WTC11 (cell line): ENCODE measurements at regions not wholly inside any gene's neighbourhood (a gene's known extent, or its start where the extent isn't known, plus 50 kb on each side); places are given as distances from the start of the nearest gene placed in this dataset.

ENCODE experiments used
- ATAC-seq: fragments of 200-7000 bp; cut with Tn5 transposase; 2 replicates; pipeline ENCODE4 v1.10.0; 2021; ENCODE audit warnings: mild to moderate bottlenecking, moderate library complexity
- CTCF ChIA-PET: fragments of 300-600 bp; sonication (Branson Sonifier 250); formaldehyde crosslinking; loops from one replicate; lab custom pipeline; 2021; ENCODE audit warnings: antibody characterized with exemption; lab: Charles Lee
- POLR2A ChIA-PET: fragments of 350-600 bp; sonication (Branson Sonifier 250); formaldehyde crosslinking; loops from one replicate; lab custom pipeline; 2021; ENCODE audit warnings: antibody characterized with exemption; lab: Charles Lee
- DNase-seq: peaks from one replicate; pipeline ENCODE4 v3.0.0; 2021; ENCODE audit warnings: low spot score
- H3K27ac Mint-ChIP-seq: 2 replicates; pipeline ENCODE4 v1.8.0; 2021; ENCODE audit warnings: mixed read lengths
- H3K27me3 Mint-ChIP-seq: 2 replicates; pipeline ENCODE4 v1.8.0; 2021; ENCODE audit warnings: low read depth, mild to moderate bottlenecking, moderate library complexity, mixed read lengths
- H3K36me3 Mint-ChIP-seq: 2 replicates; pipeline ENCODE4 v1.8.0; 2021; ENCODE audit warnings: mixed read lengths
- H3K4me1 Mint-ChIP-seq: 2 replicates; pipeline ENCODE4 v1.8.0; 2022; ENCODE audit warnings: mixed read lengths
- H3K4me3 Mint-ChIP-seq: 2 replicates; pipeline ENCODE4 v1.8.0; 2021; ENCODE audit warnings: mild to moderate bottlenecking, moderate library complexity, mixed read lengths
- H3K9me3 Mint-ChIP-seq: 2 replicates; pipeline ENCODE4 v1.8.0; 2021; ENCODE audit warnings: mixed read lengths
- AR ChIP-seq: fragments of 250-450 bp; sonication (Bioruptor Pico); IDR thresholded peaks from 2 replicates; pipeline ENCODE4 v1.9.0; 2021; ENCODE audit warnings: mild to moderate bottlenecking
- ATF2 ChIP-seq: sonication (generic); formaldehyde crosslinking; IDR thresholded peaks from 2 replicates; pipeline ENCODE4 v1.8.1; 2022; ENCODE audit warnings: low read depth, missing genetic modification reagents, borderline replicate concordance
- ATF3 ChIP-seq: sonication (generic); formaldehyde crosslinking; conservative IDR thresholded peaks from 2 replicates; pipeline ENCODE4 v1.8.1; 2022; ENCODE audit warnings: mild to moderate bottlenecking, missing genetic modification reagents
- CBFB ChIP-seq: sonication (generic); formaldehyde crosslinking; IDR thresholded peaks from 2 replicates; pipeline ENCODE4 v1.8.1; 2022; ENCODE audit warnings: mild to moderate bottlenecking, low read depth, missing genetic modification reagents
- CTCF ChIP-seq: fragments of 200-600 bp; IDR thresholded peaks from 2 replicates; pipeline ENCODE4 v1.8.0; 2022; ENCODE audit warnings: antibody characterized with exemption
- ELF4 ChIP-seq: sonication (generic); formaldehyde crosslinking; IDR thresholded peaks from 2 replicates; pipeline ENCODE4 v1.8.1; 2022; ENCODE audit warnings: low read depth, mild to moderate bottlenecking, moderate library complexity, missing genetic modification reagents
- GTF2I ChIP-seq: fragments of 250-450 bp; sonication (Bioruptor Pico); conservative IDR thresholded peaks from 2 replicates; pipeline ENCODE4 v1.4.0; 2021; ENCODE audit warnings: mild to moderate bottlenecking
- IRF1 ChIP-seq: sonication (generic); formaldehyde crosslinking; IDR thresholded peaks from 2 replicates; pipeline ENCODE4 v1.8.0; 2023; ENCODE audit warnings: missing genetic modification reagents
- JAZF1 ChIP-seq: fragments of 250-450 bp; sonication (Bioruptor Pico); IDR thresholded peaks from 2 replicates; pipeline ENCODE4 v1.9.0; 2021; ENCODE audit warnings: moderate library complexity, mild to moderate bottlenecking, inconsistent platforms
- MAX ChIP-seq: sonication (generic); formaldehyde crosslinking; IDR thresholded peaks from 2 replicates; pipeline ENCODE4 v1.8.0; 2022; ENCODE audit warnings: mild to moderate bottlenecking, missing genetic modification reagents
- NFE2L1 ChIP-seq: sonication (generic); formaldehyde crosslinking; IDR thresholded peaks from 2 replicates; pipeline ENCODE4 v1.8.1; 2023; ENCODE audit warnings: missing genetic modification reagents
- USF2 ChIP-seq: sonication (generic); formaldehyde crosslinking; IDR thresholded peaks from 2 replicates; pipeline ENCODE4 v1.8.1; 2023; ENCODE audit warnings: mild to moderate bottlenecking, missing genetic modification reagents, moderate library complexity
- ZNF219 ChIP-seq: sonication (generic); formaldehyde crosslinking; IDR thresholded peaks from 2 replicates; pipeline ENCODE4 v1.8.0; 2023; ENCODE audit warnings: missing genetic modification reagents, mild to moderate bottlenecking, borderline replicate concordance
- ZNF281 ChIP-seq: sonication (generic); formaldehyde crosslinking; IDR thresholded peaks from 2 replicates; pipeline ENCODE4 v1.8.0; 2023; ENCODE audit warnings: mild to moderate bottlenecking, missing genetic modification reagents
- ZNF317 ChIP-seq: sonication (generic); formaldehyde crosslinking; IDR thresholded peaks from 2 replicates; pipeline ENCODE4 v1.8.1; 2023; ENCODE audit warnings: low read depth, mild to moderate bottlenecking, moderate library complexity, missing genetic modification reagents, borderline replicate concordance
- ZNF423 ChIP-seq: fragments of 250-450 bp; sonication (Bioruptor Pico); IDR thresholded peaks from 2 replicates; pipeline ENCODE4 v2.1.2; 2022; ENCODE audit warnings: mild to moderate bottlenecking, moderate library complexity
- ZNF512 ChIP-seq: sonication (generic); formaldehyde crosslinking; IDR thresholded peaks from 2 replicates; pipeline ENCODE4 v1.8.1; 2022; ENCODE audit warnings: missing genetic modification reagents, borderline replicate concordance

GRCh38 chr7:152523916-152524315 lies 88.1 kb upstream of the KMT2C start (continued):
- TF ChIP-seq NFE2L1 (CRISPR knock-in tag) (no peak), ATF2 (CRISPR knock-in tag) (no peak), ZNF281 (CRISPR knock-in tag) (no peak), CTCF (no peak)

- DNase-seq (no peak), ATAC-seq (peak; percentile 57; the same call in 1 of the 2 replicates)
- H3K9me3 Mint-ChIP-seq, result peaks cover 23% of the 10 kb centered on the region
- ChIA-PET POLR2A (interaction anchor here (1.2 kb wide), 1 partner anchor 22 kb away, joined by 3 read pairs; no protein-coding TSS in a partner anchor), CTCF (interaction anchor here (1.1 kb wide), 1 partner anchor 185 kb away, joined by 3 read pairs; no protein-coding TSS in a partner anchor)
- no peak overlapping the region for H3K4me3 Mint-ChIP-seq
- no peak overlapping the region for H3K27ac Mint-ChIP-seq
- H3K27me3 Mint-ChIP-seq, result peaks cover 2% of the 10 kb centered on the region
- peaks cover 18% of the 10 kb centered on the region for H3K36me3 Mint-ChIP-seq
- peaks cover 23% of the 10 kb centered on the region for H3K4me1 Mint-ChIP-seq
- TF ChIP-seq IRF1 (CRISPR knock-in tag), result no peak
- no peak for TF ChIP-seq CBFB (CRISPR knock-in tag)
- no peak for TF ChIP-seq ELF4 (CRISPR knock-in tag)
- TF ChIP-seq JAZF1 (CRISPR knock-in tag), result no peak
- no peak for TF ChIP-seq ATF3 (CRISPR knock-in tag)
- TF ChIP-seq ZNF317 (CRISPR knock-in tag), result no peak
- TF ChIP-seq ATF2 (CRISPR knock-in tag), result no peak
- TF ChIP-seq USF2 (CRISPR knock-in tag), result no peak
- no peak for TF ChIP-seq AR (CRISPR knock-in tag)
- TF ChIP-seq ZNF423 (CRISPR knock-in tag), result no peak
- no peak for TF ChIP-seq ZNF219 (CRISPR knock-in tag)
- TF ChIP-seq MAX (CRISPR knock-in tag), result no peak
- TF ChIP-seq GTF2I (CRISPR knock-in tag), result no peak
- no peak for TF ChIP-seq ZNF512 (CRISPR knock-in tag)
Measured at GRCh38 chr7:152522571-152523067, 86.8 kb upstream of the KMT2C start.
